ENCODE measurements at regions not wholly inside any gene's neighbourhood (a gene's known extent, or its start where the extent isn't known, plus 50 kb on each side); places are given as distances from the start of the nearest gene placed in this dataset.

DNA sequence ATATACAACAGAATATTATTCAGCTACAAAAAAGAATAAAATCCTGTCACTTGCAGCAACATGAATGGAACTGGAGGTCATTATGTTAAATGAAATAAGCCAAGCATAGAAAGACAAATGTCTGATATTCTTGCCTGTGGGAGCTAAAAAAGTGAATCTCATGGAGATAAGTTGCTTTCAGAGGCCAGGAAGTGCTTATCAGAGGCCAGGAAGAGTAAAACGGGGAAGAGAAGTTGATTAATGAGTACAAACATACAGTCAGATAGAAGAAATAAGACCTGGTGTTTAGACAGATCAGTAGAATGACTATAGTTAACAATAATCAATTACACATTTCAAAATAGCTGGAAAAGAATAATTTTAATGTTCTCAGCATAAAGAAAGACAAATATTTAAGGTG is 54.4 kb upstream of the CPHXL start:
- TF ChIP-seq, protein P1, sequence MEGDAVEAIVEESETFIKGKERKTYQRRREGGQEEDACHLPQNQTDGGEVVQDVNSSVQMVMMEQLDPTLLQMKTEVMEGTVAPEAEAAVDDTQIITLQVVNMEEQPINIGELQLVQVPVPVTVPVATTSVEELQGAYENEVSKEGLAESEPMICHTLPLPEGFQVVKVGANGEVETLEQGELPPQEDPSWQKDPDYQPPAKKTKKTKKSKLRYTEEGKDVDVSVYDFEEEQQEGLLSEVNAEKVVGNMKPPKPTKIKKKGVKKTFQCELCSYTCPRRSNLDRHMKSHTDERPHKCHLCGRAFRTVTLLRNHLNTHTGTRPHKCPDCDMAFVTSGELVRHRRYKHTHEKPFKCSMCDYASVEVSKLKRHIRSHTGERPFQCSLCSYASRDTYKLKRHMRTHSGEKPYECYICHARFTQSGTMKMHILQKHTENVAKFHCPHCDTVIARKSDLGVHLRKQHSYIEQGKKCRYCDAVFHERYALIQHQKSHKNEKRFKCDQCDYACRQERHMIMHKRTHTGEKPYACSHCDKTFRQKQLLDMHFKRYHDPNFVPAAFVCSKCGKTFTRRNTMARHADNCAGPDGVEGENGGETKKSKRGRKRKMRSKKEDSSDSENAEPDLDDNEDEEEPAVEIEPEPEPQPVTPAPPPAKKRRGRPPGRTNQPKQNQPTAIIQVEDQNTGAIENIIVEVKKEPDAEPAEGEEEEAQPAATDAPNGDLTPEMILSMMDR (conservative IDR thresholded peaks at IDR 0.05; ENCODE audit: low read length) = no peak
- no peak overlapping the region for H3K4me3 ChIP-seq (ENCODE audit: low read length)
- DNase-seq (ENCODE audit: low read depth) = no peak

DNA sequence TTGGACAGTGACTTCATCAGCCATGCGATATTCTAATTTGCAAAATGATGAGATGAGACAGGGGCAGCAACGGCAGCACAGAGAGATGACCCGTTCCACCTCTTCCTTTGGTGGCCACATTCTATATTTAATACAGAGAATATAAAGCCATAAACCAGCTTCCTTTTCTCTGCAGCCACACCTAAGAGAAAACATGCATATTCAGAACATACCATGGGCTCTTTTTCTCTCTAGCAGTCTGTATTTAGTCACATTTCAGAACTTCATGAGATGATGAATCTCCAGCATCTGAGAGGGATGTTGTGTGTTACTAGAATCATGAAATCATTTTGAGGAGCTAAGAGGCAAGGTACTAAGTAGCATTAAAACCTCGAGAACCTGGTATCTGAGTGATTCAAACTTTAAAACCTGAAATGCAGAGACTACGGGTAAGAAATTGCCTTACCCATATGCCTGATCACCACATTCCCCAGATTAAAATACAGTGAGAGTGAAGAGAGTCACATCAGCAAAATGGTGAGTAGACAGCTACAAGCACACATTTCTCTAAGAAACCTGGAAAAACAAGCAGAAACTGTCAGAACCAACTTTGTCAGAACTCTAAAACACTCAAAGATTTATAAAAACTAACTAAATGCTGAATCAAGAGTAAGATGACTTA is 55.5 kb upstream of the CPHXL start:
- no peak for DNase-seq (ENCODE audit: low read depth)
- H3K4me3 ChIP-seq (ENCODE audit: low read length) = no peak overlapping the region
- TF ChIP-seq, protein P1 (conservative IDR thresholded peaks at IDR 0.05; ENCODE audit: low read length) = no peak

DNA sequence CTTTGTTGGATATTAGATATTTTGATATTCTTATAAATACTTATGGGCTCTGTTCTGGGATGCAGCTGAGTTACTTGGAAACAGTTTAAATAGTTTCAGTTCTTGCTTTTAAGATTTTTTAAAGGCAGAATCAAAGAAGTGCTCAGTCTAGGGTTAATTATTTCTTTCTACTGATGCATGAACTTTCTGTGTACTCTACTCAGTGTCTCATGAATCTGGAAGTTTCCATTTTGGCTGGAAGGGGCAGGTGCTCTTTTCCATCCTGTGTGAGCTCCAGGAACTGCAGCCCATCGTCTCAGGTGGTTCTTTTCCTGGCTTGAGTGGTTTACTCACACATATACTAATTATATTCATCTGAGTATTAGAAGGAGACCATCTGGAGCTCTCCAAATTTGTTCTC is 61.1 kb upstream of the CPHXL start:
- TF ChIP-seq, protein P1 (conservative IDR thresholded peaks at IDR 0.05; ENCODE audit: low read length) = no peak
- H3K4me3 ChIP-seq (ENCODE audit: low read length) = no peak overlapping the region
- DNase-seq (ENCODE audit: low read depth) = no peak

DNA sequence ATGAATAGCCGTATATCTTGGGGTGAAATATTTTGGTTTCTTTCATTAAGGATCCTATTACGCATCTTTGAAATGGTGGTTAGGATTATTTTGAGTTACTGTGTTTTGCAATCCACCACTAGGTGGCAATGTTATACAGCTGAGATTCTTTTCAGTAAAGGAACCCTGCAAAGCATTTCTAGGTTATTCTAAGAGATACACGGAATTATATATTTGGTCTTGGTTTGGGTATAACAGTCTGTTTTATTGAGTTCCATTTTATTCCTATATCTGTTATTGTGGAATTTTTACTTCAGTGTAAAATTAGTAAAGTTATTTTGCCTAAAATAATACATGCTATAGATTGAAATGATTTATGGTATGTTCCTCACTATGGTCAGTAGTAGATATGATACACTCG is 62.9 kb upstream of the CPHXL start:
- DNase-seq (ENCODE audit: low read depth) = peak; percentile 46
- TF ChIP-seq, protein P1 (conservative IDR thresholded peaks at IDR 0.05; ENCODE audit: low read length) = peak; percentile 81
- H3K4me3 ChIP-seq (ENCODE audit: low read length) = no peak overlapping the region

DNA sequence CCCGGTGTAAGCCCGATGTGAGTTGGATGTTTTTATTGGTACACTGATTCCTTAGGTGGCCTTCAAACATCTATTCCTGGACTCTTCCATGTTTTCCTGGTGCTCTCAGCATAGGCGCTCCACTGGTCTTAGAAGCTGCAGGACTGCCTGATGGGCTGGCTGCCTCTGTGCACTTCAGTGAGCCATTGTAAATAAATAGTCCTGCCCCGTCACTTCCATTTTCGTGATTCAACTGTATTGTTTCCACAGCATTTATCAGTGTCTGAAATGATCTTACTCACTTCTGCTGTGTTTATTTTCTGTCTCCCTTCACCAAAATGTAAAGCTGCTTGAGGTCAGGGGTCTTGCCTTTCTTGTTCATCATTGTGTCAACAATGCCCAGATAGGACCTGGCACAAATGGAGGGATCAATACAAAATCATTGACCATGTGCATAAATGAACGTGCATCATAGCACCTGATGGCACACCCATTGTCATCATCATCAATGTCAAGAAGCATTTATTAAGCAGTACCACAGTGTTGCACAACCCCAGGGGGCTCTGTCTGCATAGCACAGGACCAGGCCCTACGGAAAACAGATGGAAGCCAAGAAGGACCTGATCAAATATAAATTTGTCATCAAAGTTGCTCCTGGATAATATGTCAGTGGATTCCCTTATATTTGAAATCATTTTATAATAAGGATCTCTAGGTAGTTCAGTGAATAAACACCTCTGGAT is 66.6 kb upstream of the CPHXL start:
- TF ChIP-seq, protein P1 (conservative IDR thresholded peaks at IDR 0.05; ENCODE audit: low read length) = no peak
- no peak for DNase-seq (ENCODE audit: low read depth)
- no peak overlapping the region for H3K4me3 ChIP-seq (ENCODE audit: low read length)

DNA sequence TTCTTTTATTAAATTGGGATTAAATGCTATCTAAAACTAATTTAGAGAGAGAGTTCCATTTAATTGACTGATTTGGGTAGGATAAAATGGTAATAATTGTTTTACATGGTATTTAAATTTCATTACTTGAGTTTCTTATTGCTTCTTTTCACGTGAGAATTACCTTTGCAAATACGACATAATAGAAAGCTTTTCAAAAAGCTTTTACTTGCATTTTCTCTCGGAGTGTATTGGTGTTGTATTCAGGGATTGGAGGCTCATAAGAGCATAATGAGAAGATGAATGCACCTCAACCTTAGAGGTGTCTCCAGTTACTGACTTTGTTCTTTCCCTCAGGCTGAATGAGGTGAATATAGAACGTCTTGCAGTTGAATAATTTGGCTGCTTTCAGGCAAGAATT is 67.4 kb upstream of the CPHXL start:
- TF ChIP-seq, protein P1 (conservative IDR thresholded peaks at IDR 0.05; ENCODE audit: low read length) = no peak
- DNase-seq (ENCODE audit: low read depth) = no peak
- H3K4me3 ChIP-seq (ENCODE audit: low read length) = no peak overlapping the region

DNA sequence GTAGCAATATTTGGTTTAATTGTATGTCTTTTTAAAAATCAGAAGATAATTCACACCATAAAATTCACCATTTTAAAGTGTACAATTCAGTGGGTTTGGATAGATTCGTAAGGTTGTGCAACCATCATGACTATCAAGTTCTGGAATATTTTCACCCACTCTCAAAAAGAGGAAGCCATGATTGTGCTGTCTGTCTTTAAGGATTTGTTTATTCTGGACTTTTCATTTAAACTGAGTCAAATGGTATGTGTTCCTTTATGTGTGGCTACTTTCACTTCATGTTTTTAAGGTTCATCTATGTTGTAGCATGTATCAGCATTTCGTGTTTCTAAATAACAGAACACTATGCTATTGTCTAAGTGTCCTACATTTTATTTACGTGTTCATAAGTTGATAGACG is 68.1 kb upstream of the CPHXL start:
- TF ChIP-seq, protein P1 (conservative IDR thresholded peaks at IDR 0.05; ENCODE audit: low read length) = no peak
- no peak for DNase-seq (ENCODE audit: low read depth)
- H3K4me3 ChIP-seq (ENCODE audit: low read length) = no peak overlapping the region

Measured in AG10803 (cell line).